AG04450 (cell line): ENCODE measurements at regions not wholly inside any gene's neighbourhood (a gene's known extent, or its start where the extent isn't known, plus 50 kb on each side); places are given as distances from the start of the nearest gene placed in this dataset.

ENCODE experiments used
- CTCF ChIA-PET: fragments of 300-600, 350-600 bp; formaldehyde crosslinking; extraction: SDS; loops from one replicate; lab custom pipeline; 2022; ENCODE audit warnings: antibody characterized with exemption, inconsistent platforms; lab: Charles Lee
- POLR2A ChIA-PET: fragments of 350-600 bp; formaldehyde crosslinking; extraction: SDS; loops from one replicate; lab custom pipeline; 2021; ENCODE audit warnings: antibody characterized with exemption, inconsistent platforms; lab: Yijun Ruan, JAX
- DNase-seq: peaks from one replicate; pipeline ENCODE4 v3.0.0-alpha.2; 2011; ENCODE audit warnings: low read depth, low spot score
- H3K27ac ChIP-seq: one replicate; pipeline ENCODE4 v1.5.1; 2012; ENCODE audit warnings: low read depth, low read length, control low read depth
- H3K27me3 ChIP-seq: one replicate; pipeline ENCODE4 v1.6.0; 2012; ENCODE audit warnings: low read length; ENCODE audit not compliant: control insufficient read depth, insufficient read depth
- H3K4me3 ChIP-seq: 2 replicates; pipeline ENCODE4 v1.5.1; 2011; ENCODE audit warnings: mild to moderate bottlenecking, low read depth, low read length, control low read depth
- H3K9me3 ChIP-seq: 2 replicates; pipeline ENCODE4 v1.5.1; 2012; ENCODE audit warnings: low read length; ENCODE audit not compliant: control insufficient read depth, insufficient read depth
- CTCF ChIP-seq: IDR thresholded peaks from 2 replicates; pipeline ENCODE4 v1.5.1; 2011; ENCODE audit warnings: low read depth, low read length, control low read depth, inconsistent platforms

GRCh38 chr22:44423556-44424358, 74.3 kb downstream of the RTL6 start:
- CTCF ChIA-PET: no interaction called here
- Histone ChIP-seq H3K9me3 (peaks cover 2% of the 10 kb centered on the region), H3K4me3 (no peak overlapping the region), H3K27ac (no peak overlapping the region), H3K27me3 (peaks cover 7% of the 10 kb centered on the region)
- POLR2A ChIA-PET: interaction anchor here (0.5 kb wide), 1 partner anchor 366 kb away, joined by 5 read pairs; no protein-coding TSS in a partner anchor
- TF ChIP-seq CTCF: no peak
- DNase-seq: no peak

- H3K9me3 ChIP-seq: peaks cover 2% of the 10 kb centered on the region; the same call in 1 of the 2 replicates
- no peak overlapping the region for H3K4me3 ChIP-seq
- H3K27ac ChIP-seq: no peak overlapping the region
- ChIA-PET CTCF (no interaction called here), POLR2A (no interaction called here)
- no peak for DNase-seq
- peaks cover 7% of the 10 kb centered on the region for H3K27me3 ChIP-seq
- TF ChIP-seq CTCF: no peak
These were observed 75.2 kb downstream of the RTL6 start for GRCh38 chr22:44422746-44423380.

GRCh38 chr22:44419429-44419828, 78.6 kb downstream of the RTL6 start:
- H3K9me3 ChIP-seq: peaks cover 2% of the 10 kb centered on the region; the same call in 1 of the 2 replicates
- no peak for TF ChIP-seq CTCF
- no peak overlapping the region for H3K4me3 ChIP-seq
- CTCF ChIA-PET: no interaction called here
- no peak overlapping the region for H3K27ac ChIP-seq
- DNase-seq: no peak
- POLR2A ChIA-PET: no interaction called here
- H3K27me3 ChIP-seq: peaks cover 8% of the 10 kb centered on the region

- POLR2A ChIA-PET: no interaction called here
- Histone ChIP-seq H3K27me3 (peaks cover 18% of the 10 kb centered on the region), H3K4me3 (no peak overlapping the region), H3K9me3 (no peaks in the 10 kb centered on the region; the same call in 1 of the 2 replicates), H3K27ac (no peak overlapping the region)
- no peak for DNase-seq
- TF ChIP-seq CTCF: no peak
- CTCF ChIA-PET: no interaction called here
These were observed 84.8 kb downstream of the RTL6 start for GRCh38 chr22:44413211-44413610.
